ENCODE measurements at regions not wholly inside any gene's neighbourhood (a gene's known extent, or its start where the extent isn't known, plus 50 kb on each side); places are given as distances from the start of the nearest gene placed in this dataset.

- TF ChIP-seq ZNF407 (CRISPR knock-in tag; IDR thresholded peaks at IDR 0.05; ENCODE audit: not compliant biosample characterization) (no peak), ZNF530 (CRISPR knock-in tag; IDR thresholded peaks at IDR 0.05; ENCODE audit: low read depth) (no peak), FOXA3 (CRISPR knock-in tag; IDR thresholded peaks at IDR 0.05) (peak; percentile 24; the same call in 1 of the 2 replicates), PCBP1 (IDR thresholded peaks at IDR 0.05; ENCODE audit: borderline replicate concordance, low read depth, low read length) (no peak), PRMT3 (CRISPR knock-in tag; IDR thresholded peaks at IDR 0.05; ENCODE audit: borderline replicate concordance, low read depth) (no peak), ZNF83 (CRISPR knock-in tag; IDR thresholded peaks at IDR 0.05; ENCODE audit: borderline replicate concordance) (no peak), NFIB (CRISPR knock-in tag; IDR thresholded peaks at IDR 0.05; ENCODE audit: borderline replicate concordance) (no peak), ZNF20 (CRISPR knock-in tag; IDR thresholded peaks at IDR 0.05) (no peak), PAX8 (CRISPR knock-in tag; IDR thresholded peaks at IDR 0.05; ENCODE audit: borderline replicate concordance) (no peak), RELA (CRISPR knock-in tag; IDR thresholded peaks at IDR 0.05) (no peak), NCOA5 (CRISPR knock-in tag; IDR thresholded peaks at IDR 0.05) (no peak), ELF4 (CRISPR knock-in tag; IDR thresholded peaks at IDR 0.05; ENCODE audit: borderline replicate concordance) (no peak), FOXJ3 (CRISPR knock-in tag; IDR thresholded peaks at IDR 0.05; ENCODE audit: borderline replicate concordance) (peak; percentile 51; the same call in 1 of the 2 replicates), ZNF878 (CRISPR knock-in tag; IDR thresholded peaks at IDR 0.05) (no peak), NFE2L2 (IDR thresholded peaks at IDR 0.05; ENCODE audit: low read length) (no peak), NR2F6 (IDR thresholded peaks at IDR 0.05) (0 out of 2 replicates have a peak, but pooled peaks have one; percentile 35), NR2F6 (CRISPR knock-in tag; IDR thresholded peaks at IDR 0.05) (peak; percentile 33; the same call in 1 of the 2 replicates), PATZ1 (CRISPR knock-in tag; IDR thresholded peaks at IDR 0.05) (0 out of 2 replicates have a peak, but pooled peaks have one; percentile 15), SATB2 (CRISPR knock-in tag; IDR thresholded peaks at IDR 0.05) (no peak), REL (CRISPR knock-in tag; conservative IDR thresholded peaks at IDR 0.05) (no peak)
Measured at GRCh38 chr2:234410526-234410925, 86.4 kb downstream of the ARL4C start (continued).

Data from HepG2 (cell line).